ENCODE measurements at regions not wholly inside any gene's neighbourhood (a gene's known extent, or its start where the extent isn't known, plus 50 kb on each side); places are given as distances from the start of the nearest gene placed in this dataset.
"Not testable (repeated sequence)": the region's sequence is repeated elsewhere in the genome, so short reads cannot be mapped to it uniquely, and the experiment has no call there.

GRCh38 chr1:37360011-37360410, 114.4 kb upstream of the ZC3H12A start:
- DNase-seq (ENCODE audit: low spot score, unreplicated experiment): no peak
- peaks cover 71% of the 10 kb centered on the region for H3K27me3 Mint-ChIP-seq
- no peaks in the 10 kb centered on the region for H3K9me3 Mint-ChIP-seq (ENCODE audit: low read depth)
- no peak overlapping the region for H3K27ac Mint-ChIP-seq
- no peak for TF ChIP-seq CTCF (IDR thresholded peaks at IDR 0.05; ENCODE audit: unreplicated experiment)
- H3K4me3 Mint-ChIP-seq (ENCODE audit: low read depth): no peak overlapping the region
- H3K4me1 Mint-ChIP-seq (ENCODE audit: low read depth): no peaks in the 10 kb centered on the region
- H3K36me3 Mint-ChIP-seq (ENCODE audit: insufficient read depth): no peaks in the 10 kb centered on the region

GRCh38 chr1:37362594-37363385, 111.6 kb upstream of the ZC3H12A start:
- Mint-ChIP-seq H3K27me3 (peaks cover 60% of the 10 kb centered on the region), H3K4me3 (ENCODE audit: low read depth) (no peak overlapping the region), H3K27ac (no peak overlapping the region), H3K4me1 (ENCODE audit: low read depth) (no peaks in the 10 kb centered on the region), H3K9me3 (ENCODE audit: low read depth) (no peaks in the 10 kb centered on the region), H3K36me3 (ENCODE audit: insufficient read depth) (no peaks in the 10 kb centered on the region)
- no peak for TF ChIP-seq CTCF (IDR thresholded peaks at IDR 0.05; ENCODE audit: unreplicated experiment)
- no peak for DNase-seq (ENCODE audit: low spot score, unreplicated experiment)

GRCh38 chr1:37363535-37363934, 110.8 kb upstream of the ZC3H12A start:
- Mint-ChIP-seq H3K36me3 (ENCODE audit: insufficient read depth) (no peaks in the 10 kb centered on the region), H3K4me3 (ENCODE audit: low read depth) (no peak overlapping the region), H3K9me3 (ENCODE audit: low read depth) (no peaks in the 10 kb centered on the region), H3K4me1 (ENCODE audit: low read depth) (no peaks in the 10 kb centered on the region), H3K27ac (no peak overlapping the region), H3K27me3 (peaks cover 53% of the 10 kb centered on the region)
- no peak for DNase-seq (ENCODE audit: low spot score, unreplicated experiment)
- no peak for TF ChIP-seq CTCF (IDR thresholded peaks at IDR 0.05; ENCODE audit: unreplicated experiment)

GRCh38 chr1:37368665-37369315, 105.6 kb upstream of the ZC3H12A start:
- H3K27ac Mint-ChIP-seq; H3K4me3 Mint-ChIP-seq (ENCODE audit: low read depth); H3K9me3 Mint-ChIP-seq (ENCODE audit: low read depth); H3K4me1 Mint-ChIP-seq (ENCODE audit: low read depth); DNase-seq (ENCODE audit: low spot score, unreplicated experiment); H3K36me3 Mint-ChIP-seq (ENCODE audit: insufficient read depth): not testable (repeated sequence)
- H3K27me3 Mint-ChIP-seq: peaks cover 33% of the 10 kb centered on the region

- Mint-ChIP-seq H3K4me3 (ENCODE audit: low read depth) (no peak overlapping the region), H3K9me3 (ENCODE audit: low read depth) (peaks cover 8% of the 10 kb centered on the region), H3K27ac (no peak overlapping the region), H3K36me3 (ENCODE audit: insufficient read depth) (no peaks in the 10 kb centered on the region), H3K4me1 (ENCODE audit: low read depth) (no peaks in the 10 kb centered on the region), H3K27me3 (peaks cover 35% of the 10 kb centered on the region)
- no peak for TF ChIP-seq CTCF (IDR thresholded peaks at IDR 0.05; ENCODE audit: unreplicated experiment)
- no peak for DNase-seq (ENCODE audit: low spot score, unreplicated experiment)
These were observed 102.1 kb upstream of the ZC3H12A start for GRCh38 chr1:37372302-37372701.

GRCh38 chr1:37372711-37373110, 101.7 kb upstream of the ZC3H12A start:
- no peak for DNase-seq (ENCODE audit: low spot score, unreplicated experiment)
- H3K27ac Mint-ChIP-seq: no peak overlapping the region
- no peak for TF ChIP-seq CTCF (IDR thresholded peaks at IDR 0.05; ENCODE audit: unreplicated experiment)
- H3K9me3 Mint-ChIP-seq (ENCODE audit: low read depth): peaks cover 8% of the 10 kb centered on the region
- H3K36me3 Mint-ChIP-seq (ENCODE audit: insufficient read depth): no peaks in the 10 kb centered on the region
- H3K4me3 Mint-ChIP-seq (ENCODE audit: low read depth): no peak overlapping the region
- no peaks in the 10 kb centered on the region for H3K4me1 Mint-ChIP-seq (ENCODE audit: low read depth)
- H3K27me3 Mint-ChIP-seq: peaks cover 39% of the 10 kb centered on the region
